ENCODE measurements at regions not wholly inside any gene's neighbourhood (a gene's known extent, or its start where the extent isn't known, plus 50 kb on each side); places are given as distances from the start of the nearest gene placed in this dataset.

GRCh38 chr1:67584938-67585337 is 100.1 kb upstream of the GADD45A start:
- Histone ChIP-seq H2AFZ (ENCODE audit: low read depth, low read length, poor library complexity, severe bottlenecking) (no peak overlapping the region), H3K4me1 (ENCODE audit: control insufficient read depth in 1 of 2, insufficient read depth in 2 of 2, low read length in 2 of 2) (no peaks in the 10 kb centered on the region), H4K20me1 (ENCODE audit: insufficient read depth) (no peaks in the 10 kb centered on the region), H3K27me3 (ENCODE audit: insufficient read depth, low read length) (no peaks in the 10 kb centered on the region), H3K36me3 (ENCODE audit: control insufficient read depth in 1 of 2, insufficient read depth in 2 of 2, low read length in 2 of 2) (no peaks in the 10 kb centered on the region), H3K9me2 (ENCODE audit: insufficient read depth) (no peaks in the 10 kb centered on the region), H3K4me3 (replicated peaks in 1 of 2; ENCODE audit: low read depth in 1 of 2, low read length in 2 of 2) (no peak overlapping the region), H3K4me2 (ENCODE audit: low read length) (no peak overlapping the region), H3K9ac (ENCODE audit: low read length) (no peak overlapping the region), H3K9me3 (ENCODE audit: control insufficient read depth in 1 of 2, insufficient read depth in 1 of 2, low read depth in 1 of 2, low read length in 2 of 2) (no peaks in the 10 kb centered on the region), H3K27ac (ENCODE audit: low read depth, low read length) (no peak overlapping the region), H3K79me2 (ENCODE audit: insufficient read depth, low read length) (no peaks in the 10 kb centered on the region)
- CTCF ChIA-PET: no interaction called here
- intact Hi-C loops (cut with micrococcal nuclease): no loop called here
- DNase-seq (ENCODE audit: low read depth, low spot score): no peak
- RAD21 ChIA-PET (ENCODE audit: low non-redundant PET in 1 of 2, low total read pairs in 2 of 2, uncharacterized antibody in 2 of 2, unreplicated experiment in 2 of 2): no interaction called here
- TF ChIP-seq CEBPB (IDR thresholded peaks at IDR 0.05; ENCODE audit: low read depth) (no peak), POLR2A (IDR thresholded peaks at IDR 0.05; ENCODE audit: borderline replicate concordance, extremely low read depth, insufficient read depth, insufficient read length) (no peak), JUND (IDR thresholded peaks at IDR 0.05) (no peak), CTCF (IDR thresholded peaks at IDR 0.05 in 2 of 3, conservative IDR thresholded peaks at IDR 0.05 in 1 of 3; ENCODE audit: borderline replicate concordance in 1 of 3, insufficient read depth in 1 of 3, low read depth in 2 of 3, low read length in 2 of 3) (no peak), RAD21 (IDR thresholded peaks at IDR 0.05; ENCODE audit: low read depth) (no peak), ZNF274 (IDR thresholded peaks at IDR 0.05; ENCODE audit: low read depth, low read length) (no peak), ATF3 (IDR thresholded peaks at IDR 0.05) (no peak), REST (IDR thresholded peaks at IDR 0.05; ENCODE audit: low read depth) (no peak), TCF7L2 (IDR thresholded peaks at IDR 0.05; ENCODE audit: borderline replicate concordance, extremely low read depth, insufficient read depth, insufficient read length) (no peak), ELF1 (IDR thresholded peaks at IDR 0.05; ENCODE audit: borderline replicate concordance, low read depth) (no peak)
- no peak for ATAC-seq
- BruUV-seq (replicated peaks): no TSS peak
- POLR2A ChIA-PET: no interaction called here
